Endothelial cell of umbilical vein (primary cell): ENCODE measurements at regions not wholly inside any gene's neighbourhood (a gene's known extent, or its start where the extent isn't known, plus 50 kb on each side); places are given as distances from the start of the nearest gene placed in this dataset.

Source experiments
- BruUV-seq: library from RNA; stranded (reverse); fragments of 400-500 nt; replicated peaks from 2 replicates; lab custom pipeline; 2021; lab: Mats Ljungman, UMichigan
- CTCF ChIA-PET: fragments of 300-600, 350-600 bp; sonication (Branson Sonifier 250); formaldehyde crosslinking; loops from one replicate; lab custom pipeline; 2021; ENCODE audit warnings: antibody characterized with exemption, inconsistent platforms; lab: Charles Lee
- POLR2A ChIA-PET: fragments of 300-600, 350-600 bp; sonication (Branson Sonifier 250); formaldehyde crosslinking; loops from one replicate; lab custom pipeline; 2021; ENCODE audit warnings: antibody characterized with exemption, inconsistent platforms; lab: Charles Lee
- DNase-seq: peaks from one replicate; pipeline ENCODE4 v3.0.0-alpha.2; 2011; ENCODE audit warnings: low read depth, low spot score
- FAIRE-seq: peaks from 2 replicates; lab custom pipeline; 2011; peaks lifted over from hg19 to GRCh38; lab: Jason Lieb, UNC
- H2AFZ ChIP-seq: 2 replicates; pipeline ENCODE4 v1.6.0; 2012; ENCODE audit warnings: low read depth, low read length, control low read depth, inconsistent platforms
- H3K27ac ChIP-seq: 2 replicates; pipeline ENCODE4 v1.5.1; 2011; ENCODE audit warnings: low read depth, mild to moderate bottlenecking, control low read depth, low read length, moderate library complexity; ENCODE audit not compliant: insufficient read depth
- H3K27me3 ChIP-seq, 2 experiments: 2 replicates each; pipeline versions ENCODE4 v1.6.0 to v1.6.1; 2011; ENCODE audit warnings: low read length in 2 of 2, mixed read lengths in 1 of 2; ENCODE audit not compliant: control insufficient read depth in 2 of 2, insufficient read depth in 2 of 2
- H3K36me3 ChIP-seq, 2 experiments: 2 replicates in 1 of 2; 3 replicates in 1 of 2; pipeline ENCODE4 v1.5.1; 2011; ENCODE audit warnings: low read length in 2 of 2, mild to moderate bottlenecking in 1 of 2, moderate library complexity in 1 of 2; ENCODE audit not compliant: control insufficient read depth in 2 of 2, insufficient read depth in 2 of 2; ENCODE audit errors: extremely low read depth in 1 of 2
- H3K4me1 ChIP-seq: 3 replicates; pipeline ENCODE4 v1.5.1; 2011; ENCODE audit warnings: mild to moderate bottlenecking, low read length; ENCODE audit not compliant: control insufficient read depth, insufficient read depth; ENCODE audit errors: extremely low read depth
- H3K4me2 ChIP-seq: 2 replicates; pipeline ENCODE4 v1.6.1; 2011; ENCODE audit warnings: low read length, control low read depth, mixed read lengths; ENCODE audit not compliant: insufficient read depth
- H3K4me3 ChIP-seq, 3 experiments: fragments of 200-600 bp in 1 of 3; sonication (generic), shearing (Covaris generic) in 1 of 3; replicated peaks in 1 of 3; 2 replicates each; pipeline ENCODE4 v1.5.1; 2011 to 2016; ENCODE audit warnings: control low read depth in 3 of 3, low read length in 3 of 3, mild to moderate bottlenecking in 2 of 3, inconsistent platforms in 1 of 3, low read depth in 1 of 3, moderate library complexity in 1 of 3; ENCODE audit not compliant: insufficient read depth in 1 of 3
- H3K79me2 ChIP-seq: 2 replicates; pipeline ENCODE4 v1.6.0; 2012; ENCODE audit warnings: low read length, inconsistent platforms; ENCODE audit not compliant: control insufficient read depth, insufficient read depth
- H3K9ac ChIP-seq: replicated peaks from 2 replicates; pipeline ENCODE3; 2011; ENCODE audit warnings: low read length, control low read depth; ENCODE audit not compliant: insufficient read depth; ENCODE audit errors: extremely low read depth
- H3K9me1 ChIP-seq: replicated peaks from 3 replicates; pipeline ENCODE4 v1.6.0; 2011; ENCODE audit warnings: mild to moderate bottlenecking, low read length; ENCODE audit not compliant: control insufficient read depth, insufficient read depth; ENCODE audit errors: extremely low read depth
- H3K9me3 ChIP-seq: replicated peaks from 2 replicates; pipeline ENCODE4 v1.5.1; 2012; ENCODE audit warnings: low read length, inconsistent platforms; ENCODE audit not compliant: control insufficient read depth, insufficient read depth
- H4K20me1 ChIP-seq: replicated peaks from 2 replicates; pipeline ENCODE3; 2011; ENCODE audit warnings: mild to moderate bottlenecking, low read length; ENCODE audit not compliant: control insufficient read depth, insufficient read depth; ENCODE audit errors: extremely low read depth
- EZH2 ChIP-seq: IDR thresholded peaks from 2 replicates; pipeline ENCODE4 v1.6.1; 2012; ENCODE audit warnings: borderline replicate concordance, low read depth, mild to moderate bottlenecking, moderate library complexity, low read length, inconsistent platforms; ENCODE audit not compliant: severe bottlenecking
- FOS ChIP-seq: IDR thresholded peaks from 2 replicates; pipeline ENCODE4 v1.6.1; 2011; ENCODE audit warnings: mild to moderate bottlenecking, low read length, moderate library complexity, borderline replicate concordance; ENCODE audit not compliant: insufficient read depth
- JUN ChIP-seq: IDR thresholded peaks from 2 replicates; pipeline ENCODE4 v1.6.1; 2011; ENCODE audit warnings: borderline replicate concordance, low read depth; ENCODE audit not compliant: insufficient read length, insufficient read depth
- MYC ChIP-seq: IDR thresholded peaks from one replicate; pipeline ENCODE4 v1.6.1; 2011; ENCODE audit warnings: mild to moderate bottlenecking, low read depth, low read length
- POLR2A ChIP-seq: IDR thresholded peaks from 2 replicates; pipeline ENCODE4 v1.6.1; 2012; ENCODE audit warnings: low read depth, mild to moderate bottlenecking, control low read depth, low read length
- dilution Hi-C: fragments of 300-500 bp; cut with MboI; formaldehyde crosslinking; loops from one replicate; pipeline ENCODE4 v1.15.0; 2019; ENCODE audit warnings: low sequenced_read_pairs; ENCODE audit not compliant: extremely low pct_ligation_motif_present
- intact Hi-C: fragments of 100-400 bp; cut with micrococcal nuclease; formaldehyde crosslinking; loops from one replicate; pipeline ENCODE4 v1.10.0; 2022
- TF ChIP-seq, protein P1 (sequence below), 2 donors: IDR thresholded peaks; 1 replicate in 1 of 2; 2 replicates in 1 of 2; pipeline ENCODE4 v1.5.1; 2011; ENCODE audit warnings: low read length in 2 of 2, mild to moderate bottlenecking in 2 of 2, moderate library complexity in 2 of 2, control low read depth in 1 of 2, inconsistent platforms in 1 of 2, low read depth in 1 of 2; ENCODE audit not compliant: insufficient read depth in 1 of 2; ENCODE audit errors: extremely low read depth in 1 of 2
- TF ChIP-seq, protein P2 (sequence below): IDR thresholded peaks from 2 replicates; pipeline ENCODE4 v1.6.1; 2011; ENCODE audit not compliant: insufficient read depth, insufficient read length

DNA sequence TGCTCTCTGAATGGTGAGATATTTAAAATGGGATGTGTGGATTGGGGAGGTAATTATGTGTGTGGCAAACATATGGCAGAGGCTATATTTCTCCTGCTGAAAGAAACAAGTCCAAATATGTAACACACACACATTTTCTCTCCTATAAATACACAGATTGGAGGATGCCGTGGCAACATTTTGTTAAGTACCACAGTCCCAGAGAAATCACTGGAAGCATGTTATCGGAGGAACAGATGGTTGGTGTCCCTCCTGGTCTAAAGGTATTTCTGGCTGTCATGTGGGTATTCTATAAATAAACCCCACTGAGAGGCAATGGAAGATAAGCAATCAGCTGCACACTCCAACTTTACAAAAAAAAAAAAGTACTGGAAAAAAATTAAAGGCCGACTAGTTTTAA is 528.3 kb upstream of the BOD1L1 start:
- no peak overlapping the region for H2AFZ ChIP-seq
- no peaks in the 10 kb centered on the region for H3K4me1 ChIP-seq
- no peaks in the 10 kb centered on the region for H3K79me2 ChIP-seq
- TF ChIP-seq, protein P1, sequence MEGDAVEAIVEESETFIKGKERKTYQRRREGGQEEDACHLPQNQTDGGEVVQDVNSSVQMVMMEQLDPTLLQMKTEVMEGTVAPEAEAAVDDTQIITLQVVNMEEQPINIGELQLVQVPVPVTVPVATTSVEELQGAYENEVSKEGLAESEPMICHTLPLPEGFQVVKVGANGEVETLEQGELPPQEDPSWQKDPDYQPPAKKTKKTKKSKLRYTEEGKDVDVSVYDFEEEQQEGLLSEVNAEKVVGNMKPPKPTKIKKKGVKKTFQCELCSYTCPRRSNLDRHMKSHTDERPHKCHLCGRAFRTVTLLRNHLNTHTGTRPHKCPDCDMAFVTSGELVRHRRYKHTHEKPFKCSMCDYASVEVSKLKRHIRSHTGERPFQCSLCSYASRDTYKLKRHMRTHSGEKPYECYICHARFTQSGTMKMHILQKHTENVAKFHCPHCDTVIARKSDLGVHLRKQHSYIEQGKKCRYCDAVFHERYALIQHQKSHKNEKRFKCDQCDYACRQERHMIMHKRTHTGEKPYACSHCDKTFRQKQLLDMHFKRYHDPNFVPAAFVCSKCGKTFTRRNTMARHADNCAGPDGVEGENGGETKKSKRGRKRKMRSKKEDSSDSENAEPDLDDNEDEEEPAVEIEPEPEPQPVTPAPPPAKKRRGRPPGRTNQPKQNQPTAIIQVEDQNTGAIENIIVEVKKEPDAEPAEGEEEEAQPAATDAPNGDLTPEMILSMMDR (IDR thresholded peaks at IDR 0.05; ENCODE audit: extremely low read depth in 1 of 2, insufficient read depth in 1 of 2, low read depth in 1 of 2, low read length in 2 of 2), result no peak
- TF ChIP-seq MYC (no peak), EZH2 (no peak), FOS (no peak)
- TF ChIP-seq, protein P2, sequence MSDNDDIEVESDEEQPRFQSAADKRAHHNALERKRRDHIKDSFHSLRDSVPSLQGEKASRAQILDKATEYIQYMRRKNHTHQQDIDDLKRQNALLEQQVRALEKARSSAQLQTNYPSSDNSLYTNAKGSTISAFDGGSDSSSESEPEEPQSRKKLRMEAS, result no peak
- no peaks in the 10 kb centered on the region for H3K36me3 ChIP-seq
- no peak overlapping the region for H3K4me3 ChIP-seq
- no peaks in the 10 kb centered on the region for H3K9me3 ChIP-seq
- dilution Hi-C loops, result no loop called here
- no peaks in the 10 kb centered on the region for H3K9me1 ChIP-seq
- CTCF ChIA-PET, result no interaction called here
- FAIRE-seq, result no peak
- no peak overlapping the region for H3K27ac ChIP-seq
- no peaks in the 10 kb centered on the region for H4K20me1 ChIP-seq
- H3K9ac ChIP-seq, result no peak overlapping the region
- peaks cover 6 to 8% of the 10 kb centered on the region in 2 experiments for H3K27me3 ChIP-seq
- no peak overlapping the region for H3K4me2 ChIP-seq
- no TSS peak for BruUV-seq
- POLR2A ChIA-PET, result no interaction called here
- intact Hi-C loops, result no loop called here
- DNase-seq, result no peak

DNA sequence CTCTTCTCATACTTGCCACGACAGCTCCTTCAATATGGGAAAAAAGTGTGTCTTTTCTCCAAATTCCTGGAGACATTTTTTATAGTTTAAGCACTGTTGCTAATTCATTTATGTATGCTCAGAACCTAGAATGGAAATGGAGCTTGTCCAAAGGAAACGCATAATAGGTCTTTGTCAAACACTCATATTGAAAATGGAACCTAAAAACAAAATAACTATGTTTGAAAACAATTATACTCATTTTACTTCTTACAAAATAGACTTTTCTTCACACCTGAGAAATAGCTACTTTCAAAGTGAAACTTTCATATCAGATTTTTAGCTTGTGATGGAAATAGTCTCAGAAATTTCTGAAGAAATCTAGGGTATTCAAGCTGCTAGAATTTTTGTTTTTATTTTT is 529.7 kb upstream of the BOD1L1 start:
- Histone ChIP-seq H2AFZ (no peak overlapping the region), H3K9ac (no peak overlapping the region), H3K27me3 (peaks cover 8 to 13% of the 10 kb centered on the region in 2 experiments), H3K4me1 (no peaks in the 10 kb centered on the region), H3K36me3 (no peaks in the 10 kb centered on the region), H4K20me1 (no peaks in the 10 kb centered on the region), H3K27ac (no peak overlapping the region), H3K4me3 (no peak overlapping the region), H3K4me2 (no peak overlapping the region), H3K9me3 (no peaks in the 10 kb centered on the region), H3K9me1 (no peaks in the 10 kb centered on the region), H3K79me2 (no peaks in the 10 kb centered on the region)
- FAIRE-seq (no peak), DNase-seq (no peak)
- intact Hi-C loops, result no loop called here
- ChIA-PET CTCF (interaction anchor here (1.1 kb wide), 1 partner anchor 11 kb away, joined by 3 read pairs; no protein-coding TSS in a partner anchor), POLR2A (no interaction called here)
- no peak for TF ChIP-seq POLR2A
- TF ChIP-seq JUN, result no peak
- no peak for TF ChIP-seq EZH2
- TF ChIP-seq, protein P1 (IDR thresholded peaks at IDR 0.05; ENCODE audit: extremely low read depth in 1 of 2, insufficient read depth in 1 of 2, low read depth in 1 of 2, low read length in 2 of 2), result no peak
- TF ChIP-seq, protein P2, result no peak
- dilution Hi-C loops, result no loop called here
- BruUV-seq, result no TSS peak
